GM21619 (cell line): ENCODE measurements at regions not wholly inside any gene's neighbourhood (a gene's known extent, or its start where the extent isn't known, plus 50 kb on each side); places are given as distances from the start of the nearest gene placed in this dataset.
"Not testable (repeated sequence)": the region's sequence is repeated elsewhere in the genome, so short reads cannot be mapped to it uniquely, and the experiment has no call there.

ENCODE experiments used
- ATAC-seq: cut with Tn5 transposase; IDR thresholded peaks from one replicate; pipeline ENCODE4 v1.9.1; 2021; ENCODE audit not compliant: unreplicated experiment

DNA sequence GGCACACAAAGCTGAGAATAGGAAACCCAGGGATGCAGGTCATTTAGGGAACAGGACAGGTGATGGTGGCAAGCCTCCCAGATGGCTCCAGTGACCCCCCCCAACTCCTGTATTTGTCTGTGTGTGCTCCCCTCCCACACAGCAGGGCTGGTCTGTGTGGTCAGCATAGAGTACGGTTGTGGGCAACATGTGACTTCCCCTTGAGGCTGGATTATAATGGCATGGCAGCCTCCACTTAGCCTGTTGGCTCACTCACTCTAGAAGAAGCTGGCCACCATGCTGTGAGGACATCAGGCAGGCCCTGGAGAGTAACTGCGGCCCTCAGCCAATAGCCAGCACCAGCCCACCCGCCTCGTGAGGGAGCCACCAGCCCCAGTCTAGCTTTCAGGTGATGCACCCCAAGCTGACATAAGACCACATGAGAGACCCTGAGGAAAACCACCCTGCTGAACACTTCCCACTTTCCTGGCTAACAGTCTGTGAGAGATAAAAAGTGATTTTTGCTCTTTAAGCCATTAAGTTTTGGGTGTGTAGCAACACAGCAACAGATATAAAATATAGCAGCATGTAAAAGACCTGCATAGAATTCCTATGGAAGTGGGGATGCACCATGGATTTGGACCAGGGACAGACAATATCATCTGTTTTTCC, 151.3 kb downstream of the LAT start:
- not testable (repeated sequence) for ATAC-seq

DNA sequence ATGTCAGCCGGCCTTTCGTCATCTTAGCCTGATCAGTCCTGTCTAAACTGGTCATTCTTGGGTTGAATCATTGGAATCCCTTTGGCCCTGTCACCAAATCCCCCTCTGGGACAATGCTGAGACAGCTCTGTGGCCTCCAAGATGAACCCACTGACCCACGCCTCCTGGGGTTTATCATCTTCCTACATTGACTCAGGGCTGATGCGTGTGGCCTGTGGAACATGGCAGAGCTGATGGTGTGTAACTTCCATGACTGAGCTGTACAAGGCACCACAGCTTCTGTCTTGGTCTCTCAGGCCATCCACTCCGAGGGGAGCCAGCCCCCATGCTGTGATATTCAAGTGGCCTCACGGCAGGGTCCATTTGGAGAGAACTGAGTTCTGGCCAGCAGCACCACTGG, 150.2 kb downstream of the LAT start:
- ATAC-seq: not testable (repeated sequence)

DNA sequence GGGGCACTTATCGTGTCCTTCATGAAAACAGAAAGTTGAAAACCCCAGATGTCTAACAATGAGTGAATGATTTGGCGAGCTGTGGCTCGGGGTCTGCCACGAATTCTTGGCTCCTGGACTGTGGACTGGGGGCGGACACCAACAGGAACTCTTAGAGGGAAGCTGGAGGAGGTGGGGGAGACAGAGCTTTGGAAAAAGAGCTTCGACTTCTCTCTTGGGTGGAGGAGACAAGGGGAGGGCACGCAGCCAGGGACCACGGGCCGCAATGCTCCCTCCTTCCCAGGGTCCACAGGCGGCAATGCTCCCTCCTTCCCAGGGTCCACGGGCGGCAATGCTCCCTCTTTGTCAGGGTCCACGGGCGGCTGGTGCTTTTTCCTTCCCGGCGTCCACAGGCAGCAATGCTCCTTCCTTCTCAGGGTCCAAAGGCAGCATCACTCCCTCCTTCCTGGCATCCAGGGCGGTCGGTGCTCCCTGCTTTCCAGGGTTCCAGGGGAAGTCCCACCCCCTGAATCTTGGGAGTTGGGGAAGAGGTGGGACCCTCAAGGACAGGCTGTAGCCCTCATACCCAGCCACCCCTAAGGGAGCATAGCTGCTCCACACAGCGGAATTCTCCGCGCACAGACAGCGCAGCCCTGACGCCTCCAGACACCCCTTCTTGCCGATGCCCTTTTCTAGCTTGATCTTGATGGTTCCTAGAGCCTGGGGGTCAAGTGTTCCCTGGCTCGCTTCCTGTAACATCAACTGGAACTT, 149.0 kb downstream of the LAT start:
- not testable (repeated sequence) for ATAC-seq

DNA sequence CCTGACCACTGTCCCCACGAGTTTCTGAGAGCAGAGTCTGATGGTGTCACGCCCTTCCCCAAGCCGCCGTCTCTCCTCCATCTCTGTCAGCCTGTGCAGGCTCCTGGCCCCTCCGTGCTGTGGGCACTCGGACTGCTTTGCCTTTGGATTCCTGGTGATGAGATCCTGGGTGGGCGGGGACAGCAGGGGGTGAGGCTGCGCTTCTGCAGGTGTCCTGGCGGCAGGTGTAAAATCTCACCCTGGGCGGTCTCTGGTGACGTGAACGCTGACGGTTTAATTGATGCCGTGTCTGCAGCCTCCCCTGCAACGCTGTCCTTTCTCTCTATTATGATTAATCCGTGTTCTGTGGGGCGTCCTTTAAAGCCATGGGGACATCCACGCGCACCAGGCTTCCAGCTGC, 148.0 kb downstream of the LAT start:
- ATAC-seq: not testable (repeated sequence)

DNA sequence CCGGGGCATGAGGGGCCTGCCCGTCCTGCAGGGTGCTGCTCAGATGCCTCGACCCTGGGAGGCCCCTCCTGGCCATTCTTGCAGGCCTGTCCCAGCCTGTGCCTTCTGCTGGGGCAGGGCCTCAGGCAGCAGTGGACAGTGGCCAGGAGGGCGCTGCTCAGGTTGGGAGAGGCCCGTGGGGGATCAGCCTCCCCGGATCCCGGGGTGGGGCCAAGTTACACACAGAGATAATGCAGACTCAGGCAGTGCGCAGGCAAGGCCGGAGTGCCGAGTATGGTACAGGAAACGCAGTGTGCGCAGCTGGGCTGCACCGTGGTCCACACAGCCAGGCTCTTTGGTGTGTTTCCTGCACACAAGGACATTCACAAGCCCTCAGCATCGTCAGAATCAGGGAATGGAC, 147.6 kb downstream of the LAT start:
- ATAC-seq: not testable (repeated sequence)

DNA sequence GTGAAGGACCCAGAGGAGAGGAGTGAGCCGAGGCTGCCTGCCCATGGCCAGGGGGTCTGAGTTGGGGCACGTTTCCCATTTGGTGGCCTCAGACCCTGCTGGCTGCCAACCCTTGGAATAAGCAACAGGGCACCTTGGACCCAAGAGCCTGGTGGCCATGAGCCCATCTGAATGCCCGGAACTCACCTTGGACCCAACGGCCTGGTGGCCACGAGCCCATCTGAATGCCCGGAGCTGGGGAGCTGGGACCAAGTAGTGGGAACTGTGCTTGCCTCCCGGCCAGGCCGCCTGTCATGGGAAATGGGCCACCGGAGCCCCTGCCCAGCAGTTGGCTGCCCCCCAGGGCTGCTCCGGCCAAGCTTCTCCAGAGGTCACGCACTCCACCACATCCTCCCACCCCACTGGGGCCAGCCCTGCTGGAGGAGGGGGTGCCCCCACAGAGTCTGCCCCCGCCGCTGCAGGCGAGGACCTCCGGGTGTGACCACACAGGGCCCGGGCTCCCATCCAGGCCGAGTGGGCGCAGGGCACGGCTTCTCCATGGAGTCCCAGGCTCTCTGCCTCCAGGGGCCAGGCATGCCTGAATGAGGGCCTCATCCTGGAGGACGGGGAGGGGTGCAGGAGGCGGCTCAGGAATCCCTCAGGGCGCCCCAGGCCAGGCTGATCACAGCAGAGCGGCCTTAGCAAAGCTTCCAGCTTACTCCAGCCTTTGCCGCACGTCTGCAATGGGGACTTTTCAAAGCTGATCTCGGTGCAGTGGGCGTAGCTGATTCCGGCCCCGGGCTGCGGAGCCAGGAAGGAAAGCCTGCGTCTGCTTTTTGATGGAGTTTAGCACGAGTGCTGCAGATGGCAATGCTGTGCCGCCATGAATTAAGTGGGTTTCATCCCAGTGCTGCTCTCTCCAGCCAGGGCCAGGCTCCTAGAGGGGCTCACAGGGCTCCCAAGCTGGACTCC, 146.3 kb downstream of the LAT start:
- ATAC-seq: not testable (repeated sequence)

DNA sequence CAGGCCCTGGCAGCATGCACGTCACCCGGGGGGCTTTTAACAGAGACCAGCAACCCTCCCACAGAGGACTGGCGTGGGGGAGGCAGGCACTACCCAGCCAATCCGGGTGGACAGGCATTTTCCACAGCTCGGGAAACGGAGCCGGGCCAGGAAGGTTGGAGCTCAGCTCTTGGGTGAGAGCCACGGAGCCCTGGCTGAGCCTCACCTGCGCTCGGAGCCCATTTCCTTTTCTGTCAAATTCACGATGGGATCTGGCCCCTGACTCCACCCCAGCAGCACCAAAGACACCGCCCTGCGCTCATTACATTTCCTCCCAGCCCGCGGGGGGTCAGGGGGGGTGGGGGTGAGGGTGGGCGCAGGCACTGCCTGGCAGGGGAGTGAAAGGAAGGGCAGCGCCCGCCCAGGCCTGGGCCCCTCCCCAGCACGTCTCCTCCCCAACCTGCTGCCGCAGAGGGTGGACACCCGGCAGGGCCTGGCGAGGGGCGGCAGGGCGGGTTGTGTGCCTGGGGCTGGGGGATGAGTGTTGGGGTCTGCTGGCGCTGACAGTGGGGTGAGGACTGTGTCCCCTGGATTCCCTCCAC, 145.4 kb downstream of the LAT start:
- ATAC-seq: not testable (repeated sequence)

DNA sequence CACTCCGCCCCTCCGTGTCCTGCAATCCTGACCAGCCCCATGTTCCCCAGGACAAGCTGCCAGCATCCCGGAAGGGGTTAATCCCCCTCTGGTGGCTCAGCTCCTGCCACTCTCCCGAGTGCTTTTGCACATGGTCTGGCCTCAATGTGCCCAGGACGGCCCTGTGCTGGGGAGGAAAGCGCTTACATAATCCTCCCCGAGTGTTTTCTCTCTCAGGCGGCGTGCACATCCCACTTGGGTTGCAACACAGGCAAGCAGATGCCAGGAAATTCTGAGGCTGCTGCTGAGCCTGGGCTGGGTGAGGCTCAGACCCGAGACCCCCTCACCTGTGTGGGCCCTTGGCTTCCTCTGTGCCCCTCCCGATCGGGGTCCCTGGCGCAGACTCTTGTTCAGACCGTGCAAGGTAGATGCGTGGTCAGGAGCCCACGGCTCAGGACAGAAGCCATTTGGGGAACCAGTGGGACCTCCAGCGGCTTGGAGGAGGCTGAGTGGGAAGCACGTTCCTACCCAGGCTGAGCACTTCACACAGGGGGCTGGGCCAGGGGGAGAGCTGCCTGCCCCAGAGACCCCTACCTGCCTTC, 144.7 kb downstream of the LAT start:
- ATAC-seq: not testable (repeated sequence)

DNA sequence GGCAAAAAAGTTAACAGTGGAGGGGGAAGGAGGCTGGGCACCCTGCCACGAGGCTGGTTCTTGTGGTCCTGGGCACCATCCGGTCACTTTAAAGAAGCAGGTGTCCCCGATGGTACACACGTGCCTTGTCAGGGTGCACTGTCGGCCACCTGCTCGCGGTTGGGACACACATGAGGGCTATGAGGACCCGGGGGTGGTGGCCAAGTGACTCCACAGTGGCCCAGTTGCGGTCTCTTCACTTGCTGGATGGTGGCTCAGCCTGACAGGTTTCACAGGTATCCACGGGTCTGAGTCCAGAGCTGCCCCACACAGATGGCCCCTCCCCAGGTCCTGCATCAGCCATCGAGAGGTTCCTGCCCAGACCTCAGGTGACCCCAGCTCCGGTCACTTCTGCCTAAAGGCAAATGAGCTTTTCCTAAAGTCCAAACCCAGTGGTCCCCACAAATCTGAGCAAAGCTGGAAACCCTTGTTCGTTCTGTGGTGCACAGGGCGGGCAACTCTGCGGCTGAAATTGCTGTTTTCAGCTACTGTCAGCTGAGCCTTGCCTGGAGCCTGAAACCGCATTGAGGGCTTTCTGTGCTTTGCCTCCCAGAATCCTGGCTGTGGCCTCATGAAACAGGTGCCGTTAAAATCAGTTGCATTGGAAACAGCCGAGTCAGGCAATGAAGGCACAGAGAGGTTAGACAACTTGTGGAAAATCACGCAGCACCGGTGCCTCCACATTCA, 144.0 kb downstream of the LAT start:
- not testable (repeated sequence) for ATAC-seq

DNA sequence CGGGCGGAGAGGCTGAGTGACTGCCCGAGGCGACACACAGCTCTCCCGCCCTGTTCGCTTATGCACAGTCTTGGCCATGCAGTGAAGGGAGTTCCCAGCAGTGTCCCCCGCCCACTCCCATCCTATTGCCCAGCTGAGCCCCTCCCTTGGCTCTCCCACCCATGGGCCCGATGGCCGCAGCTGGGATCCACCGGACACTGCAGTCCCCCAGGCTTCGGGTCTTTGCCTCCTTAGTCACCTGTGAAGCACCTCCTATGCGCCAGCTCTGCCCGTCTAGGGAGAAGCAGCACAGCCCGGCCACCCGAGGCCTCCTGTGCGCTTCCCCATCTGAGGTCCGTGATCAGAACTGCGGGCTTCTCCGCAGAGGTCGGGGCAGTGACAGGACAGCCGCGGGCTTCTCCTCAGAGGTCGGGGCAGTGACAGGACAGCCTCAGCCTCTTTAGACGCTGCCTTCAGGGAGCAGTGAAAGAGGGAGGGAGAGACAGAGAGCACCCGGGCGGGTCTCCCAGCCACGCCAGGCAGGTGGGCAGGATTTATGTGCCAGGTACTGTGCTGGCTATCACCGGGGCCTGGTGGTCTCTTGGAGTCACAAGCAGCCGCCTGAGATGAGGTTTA, 143.1 kb downstream of the LAT start:
- not testable (repeated sequence) for ATAC-seq

DNA sequence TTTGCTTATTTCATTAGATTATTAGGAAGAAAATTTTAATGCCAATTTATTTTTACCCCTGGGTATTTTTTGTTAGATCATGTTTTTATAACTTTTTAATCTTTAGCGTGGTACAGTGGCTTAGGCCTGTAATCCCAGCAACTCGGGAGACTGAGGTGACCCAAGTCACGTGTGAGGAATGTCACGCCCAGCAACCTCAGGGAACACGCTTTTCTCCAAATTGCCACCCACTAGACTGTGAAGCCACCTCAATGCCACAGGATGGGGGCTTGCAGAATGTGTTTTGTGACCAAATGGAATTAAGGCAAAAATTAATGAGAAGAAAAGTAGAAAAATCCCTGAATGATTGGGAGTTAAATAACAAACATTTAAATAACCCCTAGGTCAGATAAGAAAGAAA, 141.8 kb downstream of the LAT start:
- ATAC-seq: no peak

DNA sequence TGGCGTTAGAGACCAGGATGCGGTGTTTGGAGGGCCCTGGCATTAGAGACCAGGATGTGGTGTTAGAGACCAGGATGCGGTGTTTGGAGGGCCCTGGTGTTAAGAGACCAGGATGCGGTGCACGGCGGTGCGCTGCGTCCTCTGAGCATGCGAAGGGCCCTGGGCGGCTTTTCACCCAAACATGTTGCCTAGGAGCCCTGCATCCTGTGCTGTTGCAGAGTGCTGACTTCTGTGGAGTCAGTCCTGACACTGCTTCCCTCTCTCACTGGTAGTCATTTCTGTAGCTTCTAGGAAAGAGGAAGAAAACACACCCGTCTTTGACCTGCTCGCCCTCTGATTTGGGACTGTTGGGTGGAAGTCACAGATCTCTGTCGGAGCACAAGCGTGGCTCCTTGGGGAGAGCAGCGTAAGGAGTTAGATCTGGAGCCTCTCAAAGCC, 141.2 kb downstream of the LAT start:
- no peak for ATAC-seq

DNA sequence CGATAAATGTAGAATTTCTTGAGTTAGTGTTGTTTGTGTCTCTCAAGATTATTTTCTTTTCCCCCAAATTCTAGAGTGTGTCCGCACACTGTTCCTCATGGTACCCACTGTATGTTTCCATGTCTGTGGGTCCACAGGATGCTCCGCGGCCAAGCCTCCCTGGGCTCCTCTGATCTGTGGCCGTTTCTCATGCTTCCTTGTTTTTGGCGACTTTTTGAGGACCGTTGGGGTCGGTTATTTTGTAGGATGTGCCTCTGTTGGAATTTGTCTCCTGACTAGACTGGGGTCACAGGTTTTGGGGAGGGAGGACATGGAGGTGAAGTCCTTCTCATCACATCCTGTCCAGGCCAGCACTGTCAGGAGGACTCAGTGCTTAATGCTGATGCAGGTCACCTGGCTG, 140.0 kb downstream of the LAT start:
- no peak for ATAC-seq

DNA sequence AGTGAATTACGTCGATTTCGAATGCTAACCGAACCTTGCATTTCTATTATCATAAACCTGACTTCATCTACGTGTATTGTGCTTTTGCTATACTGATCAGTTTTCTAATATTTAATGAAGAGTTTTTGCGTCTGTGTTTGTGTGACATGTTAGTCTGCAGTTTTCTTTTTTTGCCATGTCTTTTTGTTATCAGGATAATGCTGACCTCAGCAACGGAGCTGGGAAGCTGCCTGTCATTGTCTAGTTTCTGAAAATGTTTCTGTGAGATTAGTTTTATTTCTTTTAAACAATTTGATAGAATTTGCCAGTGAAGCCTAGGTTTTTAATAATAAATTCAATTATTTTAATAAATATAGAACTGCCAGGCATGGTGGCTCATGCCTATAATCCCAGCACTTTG, 139.3 kb downstream of the LAT start:
- not testable (repeated sequence) for ATAC-seq

DNA sequence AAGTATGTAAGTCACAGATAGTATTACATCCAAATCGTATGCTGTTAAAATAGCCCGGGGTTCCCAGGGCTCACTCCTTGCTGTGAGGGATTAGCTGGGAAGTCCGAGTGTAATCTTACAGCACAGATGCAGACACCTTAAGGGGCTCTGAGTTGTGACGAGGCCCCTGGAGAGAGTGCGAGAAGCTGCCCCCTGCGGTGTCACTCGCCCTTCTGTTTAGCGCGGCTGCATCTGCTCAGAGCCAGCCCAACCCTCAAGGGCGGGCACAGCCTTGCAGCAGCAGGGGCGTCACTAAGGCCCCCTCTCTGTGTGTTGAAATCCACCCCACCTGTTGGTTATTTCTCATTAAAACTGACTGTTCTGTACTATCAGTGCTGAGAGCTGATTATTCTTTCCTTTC, 135.8 kb downstream of the LAT start:
- not testable (repeated sequence) for ATAC-seq

DNA sequence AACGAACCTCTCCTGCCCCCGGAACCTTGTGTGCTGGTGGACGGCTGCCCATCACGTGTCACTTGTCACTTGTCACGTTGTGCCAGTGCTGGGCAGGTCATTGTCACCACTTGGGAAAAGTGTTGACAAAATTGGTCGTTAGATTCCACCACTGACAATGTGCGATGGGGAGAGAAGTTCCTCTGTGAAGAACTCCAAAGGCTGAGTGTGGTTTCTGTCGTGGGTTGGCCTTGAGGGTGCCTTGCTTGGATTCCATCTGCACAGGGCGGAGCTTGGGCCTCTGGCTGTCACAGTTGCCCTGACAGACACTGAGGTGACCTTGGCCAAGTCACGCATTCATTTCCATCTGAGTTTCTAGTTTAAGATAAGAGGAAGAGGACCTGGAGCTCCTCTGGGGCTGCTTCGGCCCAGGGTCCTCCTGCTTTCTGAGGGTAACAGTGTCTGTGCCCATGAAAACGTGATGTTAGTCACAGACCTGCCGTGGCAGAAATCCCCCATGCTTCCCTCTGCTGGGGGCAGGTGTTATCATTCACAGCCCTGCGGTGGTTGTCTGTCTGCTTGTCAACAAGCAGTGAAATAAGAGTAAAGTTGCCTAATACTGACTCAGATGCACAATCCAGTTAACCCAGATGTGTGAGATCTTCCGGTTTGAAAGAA, 133.6 kb downstream of the LAT start:
- ATAC-seq: not testable (repeated sequence)

DNA sequence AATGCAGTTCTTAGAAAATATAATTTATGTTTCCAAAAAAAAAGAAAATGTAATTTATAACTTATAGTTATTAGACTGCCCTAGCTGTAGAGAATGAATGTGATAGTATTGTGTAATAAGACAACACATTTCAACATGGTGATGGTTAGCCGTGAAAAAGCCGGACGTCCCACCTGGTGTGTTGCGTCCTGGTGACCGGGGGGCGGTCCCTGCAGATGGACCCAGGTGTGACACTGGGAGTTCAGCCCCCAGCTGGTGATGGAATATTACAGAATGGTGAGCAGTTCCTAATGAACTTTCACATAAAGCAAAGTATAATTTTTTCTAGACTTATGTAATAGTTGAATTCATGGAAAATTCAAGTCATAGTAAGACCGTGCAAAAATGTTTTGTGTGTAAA, 132.8 kb downstream of the LAT start:
- ATAC-seq: no peak

DNA sequence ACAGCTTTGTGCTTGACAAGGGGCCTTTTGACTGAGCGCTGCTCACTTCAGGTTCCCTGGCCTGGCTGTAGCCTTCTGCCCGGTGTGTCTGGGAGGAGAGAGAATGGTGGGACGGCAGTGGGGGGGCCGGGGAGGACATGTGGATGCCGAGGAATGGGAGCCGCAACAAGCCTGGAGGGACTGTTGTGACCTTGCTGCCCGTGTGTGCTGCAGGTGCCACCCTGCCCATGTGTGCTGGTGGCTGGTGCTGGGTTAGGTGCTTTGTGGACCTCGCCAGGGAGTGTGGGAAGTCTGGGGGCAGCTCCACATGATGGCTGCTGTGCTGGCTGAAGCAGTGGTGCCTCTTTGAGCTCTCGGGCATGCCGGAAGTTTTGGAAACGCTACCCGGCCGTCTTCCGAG, 132.1 kb downstream of the LAT start:
- ATAC-seq: no peak

DNA sequence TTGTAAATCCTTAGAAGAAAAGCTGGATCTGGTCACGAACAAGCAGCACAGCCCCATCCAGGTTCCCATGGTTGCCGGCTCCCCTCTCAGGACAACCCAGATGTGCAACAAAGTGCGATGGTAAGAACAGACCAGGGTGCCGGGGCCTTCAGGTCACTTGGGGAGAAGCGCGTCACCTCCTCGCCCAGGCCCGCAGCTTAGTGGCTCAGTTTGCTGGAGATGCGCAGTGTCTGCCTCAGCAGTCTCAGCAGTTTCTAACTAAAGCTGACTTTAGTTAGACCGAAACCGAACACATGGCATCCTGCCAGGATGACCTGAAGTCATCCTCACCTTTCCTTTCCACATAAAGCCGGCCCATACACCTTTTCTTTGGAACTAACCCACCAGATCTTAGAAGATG, 131.4 kb downstream of the LAT start:
- ATAC-seq: not testable (repeated sequence)
